Panc1 (cell line): ENCODE measurements at regions not wholly inside any gene's neighbourhood (a gene's known extent, or its start where the extent isn't known, plus 50 kb on each side); places are given as distances from the start of the nearest gene placed in this dataset.

Experiments used
- ATAC-seq: fragments of 200-7000 bp; cut with Tn5 transposase; 2 replicates; pipeline ENCODE4 v1.9.1; 2020; ENCODE audit warnings: mild to moderate bottlenecking, moderate library complexity
- BruUV-seq: library from RNA; stranded (reverse); fragments of 400-500 nt; replicated peaks from 2 replicates; lab custom pipeline; 2021; lab: Mats Ljungman, UMichigan
- CTCF ChIA-PET: fragments of 300-600 bp; sonication (Branson Sonifier 250); formaldehyde crosslinking; loops from one replicate; lab custom pipeline; 2022; ENCODE audit warnings: antibody characterized with exemption; lab: Charles Lee
- POLR2A ChIA-PET: fragments of 300-600 bp; sonication (Branson Sonifier 250); formaldehyde crosslinking; loops from one replicate; lab custom pipeline; 2022; ENCODE audit warnings: antibody characterized with exemption; lab: Charles Lee
- DNase-seq: peaks from one replicate; pipeline ENCODE4 v3.0.0-alpha.2; 2010; ENCODE audit warnings: low read depth, low spot score
- H3K27ac ChIP-seq: 2 replicates; pipeline ENCODE4 v1.5.1; 2011; ENCODE audit warnings: mild to moderate bottlenecking, low read length, inconsistent platforms
- H3K27me3 ChIP-seq: fragments of 200-500 bp; sonication (Bioruptor generic); 2 replicates; pipeline ENCODE4 v1.6.0; 2014; ENCODE audit warnings: low read length, inconsistent platforms; ENCODE audit not compliant: control insufficient read depth, insufficient read depth
- H3K36me3 ChIP-seq: fragments of 200-500 bp; sonication (Bioruptor generic); 2 replicates; pipeline ENCODE4 v1.5.1; 2014; ENCODE audit warnings: inconsistent platforms, mild to moderate bottlenecking, low read length, moderate library complexity; ENCODE audit not compliant: control insufficient read depth, insufficient read depth
- H3K4me1 ChIP-seq: 2 replicates; pipeline ENCODE4 v1.5.1; 2011; ENCODE audit warnings: inconsistent platforms, mild to moderate bottlenecking, low read length, moderate library complexity; ENCODE audit not compliant: control insufficient read depth, insufficient read depth
- H3K4me3 ChIP-seq, 2 experiments: 2 replicates each; pipeline ENCODE4 v1.5.1; 2011 to 2012; ENCODE audit warnings: low read depth in 2 of 2, low read length in 2 of 2, mild to moderate bottlenecking in 2 of 2, inconsistent platforms in 1 of 2, moderate library complexity in 1 of 2
- H3K9me3 ChIP-seq: fragments of 200-500 bp; sonication (Bioruptor generic); 2 replicates; pipeline ENCODE4 v1.5.1; 2014; ENCODE audit warnings: low read depth, mild to moderate bottlenecking, inconsistent platforms, low read length, moderate library complexity; ENCODE audit not compliant: control insufficient read depth, insufficient read depth
- POLR2AphosphoS5 ChIP-seq: IDR thresholded peaks from 2 replicates; pipeline ENCODE4 v1.6.1; 2012; ENCODE audit warnings: mild to moderate bottlenecking, low read depth, low read length, moderate library complexity
- SIN3A ChIP-seq: IDR thresholded peaks from 2 replicates; pipeline ENCODE4 v1.6.1; 2012; ENCODE audit warnings: low read depth, mild to moderate bottlenecking, low read length, moderate library complexity, borderline replicate concordance; ENCODE audit not compliant: insufficient read depth
- TCF7L2 ChIP-seq: IDR thresholded peaks from 2 replicates; pipeline ENCODE4 v1.6.1; 2011; ENCODE audit warnings: mild to moderate bottlenecking, low read depth, low read length, inconsistent platforms
- in situ Hi-C: cut with HindIII; loops from 2 replicates; pipeline ENCODE4 v1.10.0; 2016; ENCODE audit warnings: low sequenced_read_pairs, low pct_unique_long_range_greater_than_20kb
- intact Hi-C: fragments of 100-400 bp; cut with micrococcal nuclease; formaldehyde crosslinking; loops from one replicate; pipeline ENCODE4 v1.10.0; 2022; ENCODE audit not compliant: unreplicated experiment
- TF ChIP-seq, protein P1 (sequence below), 2 experiments: IDR thresholded peaks; 2 replicates each; pipeline ENCODE4 v1.6.1; 2011 to 2012; ENCODE audit warnings: low read depth in 2 of 2, control low read depth in 1 of 2, low read length in 1 of 2, mild to moderate bottlenecking in 1 of 2, moderate library complexity in 1 of 2; ENCODE audit not compliant: insufficient read depth in 1 of 2
- TF ChIP-seq, protein P2 (sequence below): fragments of 450-650 bp; IDR thresholded peaks from 2 replicates; pipeline ENCODE4 v1.5.1; 2017; ENCODE audit warnings: mild to moderate bottlenecking

DNA sequence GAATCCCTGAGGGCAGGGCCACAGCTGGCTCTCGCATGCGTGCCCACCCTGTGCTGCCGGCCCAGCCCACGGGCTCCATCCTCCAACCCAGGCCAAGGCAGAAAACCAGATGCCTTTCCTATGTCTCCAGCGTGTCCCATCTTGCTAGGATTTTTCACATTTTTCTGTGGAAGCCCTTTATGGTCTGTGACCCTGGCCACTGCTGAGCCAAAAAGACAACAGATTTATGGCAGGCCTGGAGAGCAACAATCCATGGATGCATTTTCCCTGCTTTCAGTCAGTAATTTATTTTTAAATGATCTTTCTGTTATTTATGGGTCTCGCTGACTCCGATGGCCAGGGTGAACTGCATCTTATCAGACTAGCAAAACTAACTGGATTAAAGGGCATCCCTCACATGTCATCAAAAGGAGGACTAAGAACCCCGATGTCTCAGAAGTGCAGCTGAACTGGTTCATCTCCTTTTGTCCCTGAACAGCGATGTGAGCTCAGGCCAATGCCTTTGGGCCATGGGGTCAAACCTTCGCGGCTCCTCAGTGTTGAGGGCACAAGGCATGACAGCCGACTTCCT, 346.0 kb downstream of the CYRIA start:
- POLR2A ChIA-PET, result no interaction called here
- no TSS peak for BruUV-seq

DNA sequence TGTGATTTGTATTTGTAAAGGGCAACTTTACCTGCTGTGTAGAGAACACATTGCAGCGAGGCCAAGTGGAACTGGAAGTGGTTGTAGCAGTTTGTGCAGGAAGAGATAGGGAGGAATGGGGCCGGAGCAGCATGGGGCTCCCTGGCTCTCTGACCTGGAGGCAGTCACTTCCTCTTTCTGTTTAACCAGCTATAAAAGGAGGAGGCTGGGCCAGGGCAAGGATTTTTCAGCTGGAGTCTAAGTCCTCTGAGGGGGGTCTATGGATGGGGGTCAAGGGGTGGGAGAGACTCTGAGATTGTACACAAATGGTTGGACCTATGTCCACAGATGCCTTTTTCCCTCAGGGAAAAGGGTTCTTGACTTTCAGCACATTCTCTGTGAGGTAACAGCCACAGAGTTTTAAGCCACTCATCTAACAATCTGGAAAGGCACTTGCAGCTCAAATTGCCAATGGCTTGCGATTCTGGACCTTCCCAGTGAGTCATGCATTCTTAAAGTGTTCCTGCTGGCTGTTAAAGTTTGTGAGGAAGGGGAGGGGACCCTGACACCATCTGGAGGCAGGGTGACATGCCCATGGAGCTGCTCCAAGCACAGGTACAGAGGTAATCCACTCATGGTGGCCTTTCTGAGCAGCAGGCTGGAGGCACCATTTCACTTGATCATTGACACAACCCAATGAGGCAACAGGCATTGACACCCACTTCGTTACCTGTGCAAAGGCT, 347.0 kb downstream of the CYRIA start:
- Histone ChIP-seq H3K27ac (no peak overlapping the region), H3K27me3 (no peaks in the 10 kb centered on the region), H3K4me3 (no peak overlapping the region), H3K9me3 (no peaks in the 10 kb centered on the region), H3K4me1 (no peaks in the 10 kb centered on the region), H3K36me3 (no peaks in the 10 kb centered on the region)
- CTCF ChIA-PET, result no interaction called here
- BruUV-seq, result no TSS peak
- POLR2A ChIA-PET, result no interaction called here
- intact Hi-C loops (no loop called here), in situ Hi-C loops (no loop called here)
- no peak for DNase-seq
- ATAC-seq, result no peak
- TF ChIP-seq TCF7L2 (no peak), POLR2AphosphoS5 (no peak)
- TF ChIP-seq, protein P1, sequence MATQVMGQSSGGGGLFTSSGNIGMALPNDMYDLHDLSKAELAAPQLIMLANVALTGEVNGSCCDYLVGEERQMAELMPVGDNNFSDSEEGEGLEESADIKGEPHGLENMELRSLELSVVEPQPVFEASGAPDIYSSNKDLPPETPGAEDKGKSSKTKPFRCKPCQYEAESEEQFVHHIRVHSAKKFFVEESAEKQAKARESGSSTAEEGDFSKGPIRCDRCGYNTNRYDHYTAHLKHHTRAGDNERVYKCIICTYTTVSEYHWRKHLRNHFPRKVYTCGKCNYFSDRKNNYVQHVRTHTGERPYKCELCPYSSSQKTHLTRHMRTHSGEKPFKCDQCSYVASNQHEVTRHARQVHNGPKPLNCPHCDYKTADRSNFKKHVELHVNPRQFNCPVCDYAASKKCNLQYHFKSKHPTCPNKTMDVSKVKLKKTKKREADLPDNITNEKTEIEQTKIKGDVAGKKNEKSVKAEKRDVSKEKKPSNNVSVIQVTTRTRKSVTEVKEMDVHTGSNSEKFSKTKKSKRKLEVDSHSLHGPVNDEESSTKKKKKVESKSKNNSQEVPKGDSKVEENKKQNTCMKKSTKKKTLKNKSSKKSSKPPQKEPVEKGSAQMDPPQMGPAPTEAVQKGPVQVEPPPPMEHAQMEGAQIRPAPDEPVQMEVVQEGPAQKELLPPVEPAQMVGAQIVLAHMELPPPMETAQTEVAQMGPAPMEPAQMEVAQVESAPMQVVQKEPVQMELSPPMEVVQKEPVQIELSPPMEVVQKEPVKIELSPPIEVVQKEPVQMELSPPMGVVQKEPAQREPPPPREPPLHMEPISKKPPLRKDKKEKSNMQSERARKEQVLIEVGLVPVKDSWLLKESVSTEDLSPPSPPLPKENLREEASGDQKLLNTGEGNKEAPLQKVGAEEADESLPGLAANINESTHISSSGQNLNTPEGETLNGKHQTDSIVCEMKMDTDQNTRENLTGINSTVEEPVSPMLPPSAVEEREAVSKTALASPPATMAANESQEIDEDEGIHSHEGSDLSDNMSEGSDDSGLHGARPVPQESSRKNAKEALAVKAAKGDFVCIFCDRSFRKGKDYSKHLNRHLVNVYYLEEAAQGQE (IDR thresholded peaks at IDR 0.05; ENCODE audit: insufficient read depth in 1 of 2, low read depth in 2 of 2, low read length in 1 of 2), result no peak
- TF ChIP-seq, protein P2, sequence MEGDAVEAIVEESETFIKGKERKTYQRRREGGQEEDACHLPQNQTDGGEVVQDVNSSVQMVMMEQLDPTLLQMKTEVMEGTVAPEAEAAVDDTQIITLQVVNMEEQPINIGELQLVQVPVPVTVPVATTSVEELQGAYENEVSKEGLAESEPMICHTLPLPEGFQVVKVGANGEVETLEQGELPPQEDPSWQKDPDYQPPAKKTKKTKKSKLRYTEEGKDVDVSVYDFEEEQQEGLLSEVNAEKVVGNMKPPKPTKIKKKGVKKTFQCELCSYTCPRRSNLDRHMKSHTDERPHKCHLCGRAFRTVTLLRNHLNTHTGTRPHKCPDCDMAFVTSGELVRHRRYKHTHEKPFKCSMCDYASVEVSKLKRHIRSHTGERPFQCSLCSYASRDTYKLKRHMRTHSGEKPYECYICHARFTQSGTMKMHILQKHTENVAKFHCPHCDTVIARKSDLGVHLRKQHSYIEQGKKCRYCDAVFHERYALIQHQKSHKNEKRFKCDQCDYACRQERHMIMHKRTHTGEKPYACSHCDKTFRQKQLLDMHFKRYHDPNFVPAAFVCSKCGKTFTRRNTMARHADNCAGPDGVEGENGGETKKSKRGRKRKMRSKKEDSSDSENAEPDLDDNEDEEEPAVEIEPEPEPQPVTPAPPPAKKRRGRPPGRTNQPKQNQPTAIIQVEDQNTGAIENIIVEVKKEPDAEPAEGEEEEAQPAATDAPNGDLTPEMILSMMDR, result no peak

More for the DNA sequence above, 346.0 kb downstream of the CYRIA start:
- no peak for ATAC-seq
- Histone ChIP-seq H3K27ac (no peak overlapping the region), H3K36me3 (no peaks in the 10 kb centered on the region), H3K4me3 (no peak overlapping the region), H3K27me3 (no peaks in the 10 kb centered on the region), H3K9me3 (no peaks in the 10 kb centered on the region), H3K4me1 (no peaks in the 10 kb centered on the region)
- CTCF ChIA-PET, result no interaction called here
- in situ Hi-C loops, result no loop called here
- TF ChIP-seq, protein P2, result no peak
- TF ChIP-seq POLR2AphosphoS5, result no peak
- no peak for TF ChIP-seq TCF7L2
- TF ChIP-seq, protein P1 (IDR thresholded peaks at IDR 0.05; ENCODE audit: insufficient read depth in 1 of 2, low read depth in 2 of 2, low read length in 1 of 2), result no peak
- no peak for TF ChIP-seq SIN3A
- no peak for DNase-seq
- intact Hi-C loops, result no loop called here
